ENCODE measurements at regions not wholly inside any gene's neighbourhood (a gene's known extent, or its start where the extent isn't known, plus 50 kb on each side); places are given as distances from the start of the nearest gene placed in this dataset.

DNA sequence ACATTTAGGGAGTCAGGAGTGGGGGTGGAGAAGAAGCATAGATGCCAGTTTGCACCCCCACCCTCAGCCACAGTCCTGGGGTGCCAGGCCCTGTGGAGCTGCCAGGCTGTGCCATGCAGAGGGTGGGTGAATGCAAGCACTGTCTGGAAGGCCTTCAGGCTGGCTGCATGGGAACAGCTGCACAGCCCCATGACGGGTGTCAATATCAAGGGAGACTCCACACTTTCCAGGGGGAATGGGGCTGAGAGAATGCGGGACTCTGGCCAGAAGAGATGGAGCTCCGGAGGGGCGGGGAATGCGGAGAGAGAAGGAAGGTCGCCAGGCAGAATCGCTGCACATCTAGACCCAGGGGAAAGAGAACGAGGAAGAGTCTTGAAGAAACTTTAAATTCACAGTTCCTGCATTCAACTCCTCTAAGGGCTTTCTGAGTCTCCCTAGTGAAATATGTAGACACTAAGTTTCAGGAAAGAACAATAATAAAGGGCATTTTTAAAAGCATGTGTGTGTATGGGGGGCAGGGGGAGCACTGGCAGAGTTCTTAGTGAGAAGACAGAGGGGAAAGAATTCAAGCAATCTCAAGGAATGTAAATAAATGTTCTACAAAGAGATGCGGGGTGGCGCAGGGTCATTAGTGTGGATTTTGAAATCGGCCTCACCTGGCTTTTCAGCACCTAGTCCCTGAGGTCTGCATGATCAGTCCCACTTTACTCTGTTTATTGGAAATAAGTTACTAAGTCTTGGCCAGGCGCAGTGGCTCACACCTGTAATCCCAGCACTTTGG lies 59.1 kb downstream of the BOD1 start:
- Histone ChIP-seq H3K9me3 (ENCODE audit: low read depth) (no peaks in the 10 kb centered on the region), H3K27me3 (no peaks in the 10 kb centered on the region), H3K36me3 (no peaks in the 10 kb centered on the region), H3K4me1 (ENCODE audit: low read depth) (no peaks in the 10 kb centered on the region), H3K4me3 (no peak overlapping the region), H3K27ac (no peak overlapping the region)
- TF ChIP-seq, protein P1, sequence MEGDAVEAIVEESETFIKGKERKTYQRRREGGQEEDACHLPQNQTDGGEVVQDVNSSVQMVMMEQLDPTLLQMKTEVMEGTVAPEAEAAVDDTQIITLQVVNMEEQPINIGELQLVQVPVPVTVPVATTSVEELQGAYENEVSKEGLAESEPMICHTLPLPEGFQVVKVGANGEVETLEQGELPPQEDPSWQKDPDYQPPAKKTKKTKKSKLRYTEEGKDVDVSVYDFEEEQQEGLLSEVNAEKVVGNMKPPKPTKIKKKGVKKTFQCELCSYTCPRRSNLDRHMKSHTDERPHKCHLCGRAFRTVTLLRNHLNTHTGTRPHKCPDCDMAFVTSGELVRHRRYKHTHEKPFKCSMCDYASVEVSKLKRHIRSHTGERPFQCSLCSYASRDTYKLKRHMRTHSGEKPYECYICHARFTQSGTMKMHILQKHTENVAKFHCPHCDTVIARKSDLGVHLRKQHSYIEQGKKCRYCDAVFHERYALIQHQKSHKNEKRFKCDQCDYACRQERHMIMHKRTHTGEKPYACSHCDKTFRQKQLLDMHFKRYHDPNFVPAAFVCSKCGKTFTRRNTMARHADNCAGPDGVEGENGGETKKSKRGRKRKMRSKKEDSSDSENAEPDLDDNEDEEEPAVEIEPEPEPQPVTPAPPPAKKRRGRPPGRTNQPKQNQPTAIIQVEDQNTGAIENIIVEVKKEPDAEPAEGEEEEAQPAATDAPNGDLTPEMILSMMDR (IDR thresholded peaks at IDR 0.05; ENCODE audit: low read depth, low read length), result no peak
- DNase-seq (ENCODE audit: low read depth in 1 of 2, low spot score in 1 of 2), result no peak

DNA sequence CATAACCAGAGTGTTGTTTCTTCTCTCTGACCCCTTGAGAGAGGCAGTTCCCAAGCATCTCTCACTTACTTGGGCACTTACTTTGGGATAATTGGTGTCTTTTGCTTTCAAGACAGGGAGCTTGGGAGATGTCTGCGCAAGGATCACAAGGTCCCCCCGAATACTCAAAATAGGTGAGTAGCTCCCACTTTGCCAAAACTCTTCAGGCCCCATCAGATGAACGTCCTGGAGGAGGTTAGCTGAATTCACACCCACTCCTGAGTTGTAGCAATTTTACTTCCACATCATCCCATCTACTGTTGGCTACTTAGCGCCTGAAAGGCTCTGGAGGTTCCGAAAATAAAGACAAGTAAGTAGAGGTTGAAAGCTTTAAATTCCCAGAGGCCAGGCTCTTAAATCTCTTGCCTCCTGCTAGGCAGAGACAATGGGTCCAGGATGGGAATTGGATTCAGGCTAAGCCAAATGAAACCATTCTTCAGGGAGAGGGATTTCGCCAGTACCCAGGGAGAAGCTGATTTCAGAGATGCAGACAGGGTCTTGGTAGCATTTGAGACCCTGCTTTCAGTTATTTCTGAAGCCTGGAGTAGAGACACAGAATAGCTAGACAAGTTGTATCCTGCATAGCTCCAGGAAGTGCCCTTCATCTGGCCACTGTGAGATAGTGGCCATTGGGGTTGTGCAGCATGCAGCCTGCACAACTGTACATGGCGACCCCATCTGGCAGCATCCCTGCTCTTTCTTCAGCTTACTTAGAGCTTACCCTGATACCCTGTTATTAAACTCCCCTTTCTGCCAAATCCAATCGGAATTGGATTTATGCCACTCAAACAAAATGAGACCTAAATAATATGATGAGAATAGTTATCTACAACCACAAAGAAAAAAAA lies 60.1 kb downstream of the BOD1 start:
- Histone ChIP-seq H3K27me3 (no peaks in the 10 kb centered on the region), H3K27ac (no peak overlapping the region), H3K9me3 (ENCODE audit: low read depth) (no peaks in the 10 kb centered on the region), H3K4me3 (no peak overlapping the region), H3K36me3 (no peaks in the 10 kb centered on the region), H3K4me1 (ENCODE audit: low read depth) (no peaks in the 10 kb centered on the region)
- no peak for DNase-seq (ENCODE audit: low read depth in 1 of 2, low spot score in 1 of 2)
- TF ChIP-seq, protein P1 (IDR thresholded peaks at IDR 0.05; ENCODE audit: low read depth, low read length), result no peak

DNA sequence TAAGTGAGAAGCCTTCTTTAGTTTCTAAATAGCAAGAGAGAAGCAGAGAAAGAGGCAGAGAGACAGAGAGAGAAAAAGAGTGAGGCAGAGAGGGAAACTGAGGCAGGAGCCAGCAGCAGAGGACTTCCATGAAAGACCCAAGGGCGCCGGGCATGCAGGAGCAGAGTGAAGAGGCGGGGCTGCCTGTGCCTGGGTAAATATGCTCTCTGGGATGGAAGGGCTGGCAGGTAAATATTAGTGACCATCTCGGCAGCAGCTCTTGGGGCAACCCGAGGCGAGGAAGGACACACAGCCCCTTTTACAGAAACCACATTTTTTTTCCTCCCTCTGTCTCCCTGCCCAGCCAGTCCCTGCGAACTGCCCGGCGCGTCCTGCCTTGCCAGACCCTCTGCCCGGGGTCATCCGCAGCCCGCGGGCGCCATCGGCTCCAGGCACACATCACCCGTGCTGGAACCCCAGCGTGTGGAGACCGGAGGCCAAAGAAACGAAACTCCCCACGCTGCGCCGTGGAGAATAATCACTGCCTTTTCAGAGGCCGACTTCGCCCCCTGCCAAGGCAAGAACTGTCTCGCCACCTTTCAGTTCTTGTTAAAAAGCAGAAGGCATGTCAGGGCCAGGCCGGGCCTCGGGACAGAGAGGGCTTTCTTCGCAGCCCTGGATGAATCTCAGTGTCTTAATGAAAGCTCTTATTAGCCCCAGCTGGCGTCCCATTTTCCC lies 61.3 kb downstream of the BOD1 start:
- H3K27ac ChIP-seq, result no peak overlapping the region
- no peak for DNase-seq (ENCODE audit: low read depth in 1 of 2, low spot score in 1 of 2)
- H3K4me1 ChIP-seq (ENCODE audit: low read depth), result no peaks in the 10 kb centered on the region
- H3K4me3 ChIP-seq, result no peak overlapping the region
- H3K36me3 ChIP-seq, result no peaks in the 10 kb centered on the region
- TF ChIP-seq, protein P1 (IDR thresholded peaks at IDR 0.05; ENCODE audit: low read depth, low read length), result no peak
- H3K9me3 ChIP-seq (ENCODE audit: low read depth), result no peaks in the 10 kb centered on the region
- H3K27me3 ChIP-seq, result no peaks in the 10 kb centered on the region

DNA sequence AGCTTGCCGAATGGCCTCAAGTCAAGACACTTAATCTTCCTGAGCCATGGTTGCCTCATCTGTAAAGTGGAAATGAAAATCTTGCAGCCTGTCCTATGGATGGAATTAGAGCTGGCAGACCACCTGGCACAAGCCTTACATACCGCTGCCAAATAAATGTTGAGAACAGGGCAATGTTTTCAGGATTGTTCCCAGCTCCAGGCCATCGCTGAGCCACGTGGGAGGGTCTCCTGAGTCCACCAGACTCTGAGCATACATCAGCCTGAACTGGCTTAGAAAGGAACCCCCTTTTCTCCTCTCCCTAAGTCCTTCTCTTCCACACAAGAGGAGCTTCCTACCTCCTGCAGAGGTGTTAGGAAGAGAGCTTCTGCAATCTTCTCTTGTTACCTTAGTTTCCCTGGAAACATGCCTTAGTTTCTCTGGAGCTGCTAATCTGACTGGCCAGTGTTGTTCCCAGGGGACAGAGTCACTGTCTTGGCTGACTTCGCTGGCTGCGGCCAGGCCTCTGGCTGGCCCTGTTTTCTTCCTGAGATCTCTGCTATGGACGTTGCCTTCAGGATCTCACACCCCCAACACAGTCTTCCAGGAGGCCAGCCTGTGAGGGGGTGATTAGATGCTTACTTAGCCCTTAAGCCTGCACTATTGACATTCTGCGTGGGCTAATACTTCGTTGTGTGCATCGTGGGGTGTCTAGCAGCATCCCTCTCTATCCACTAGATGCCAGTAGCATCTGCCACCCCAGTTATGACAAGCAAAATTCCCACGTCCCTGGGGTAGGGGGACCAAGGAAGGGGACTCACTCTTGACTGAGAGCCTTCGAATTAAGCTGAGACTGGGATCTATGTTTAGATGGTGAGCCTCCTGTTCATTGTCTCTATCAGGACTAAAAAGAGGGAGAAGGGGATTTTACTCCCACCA lies 62.2 kb downstream of the BOD1 start:
- H3K4me3 ChIP-seq, result no peak overlapping the region
- no peaks in the 10 kb centered on the region for H3K4me1 ChIP-seq (ENCODE audit: low read depth)
- no peak overlapping the region for H3K27ac ChIP-seq
- TF ChIP-seq, protein P1 (IDR thresholded peaks at IDR 0.05; ENCODE audit: low read depth, low read length), result no peak
- H3K9me3 ChIP-seq (ENCODE audit: low read depth), result no peaks in the 10 kb centered on the region
- DNase-seq (ENCODE audit: low read depth in 1 of 2, low spot score in 1 of 2), result no peak
- H3K27me3 ChIP-seq, result no peaks in the 10 kb centered on the region
- H3K36me3 ChIP-seq, result no peaks in the 10 kb centered on the region

DNA sequence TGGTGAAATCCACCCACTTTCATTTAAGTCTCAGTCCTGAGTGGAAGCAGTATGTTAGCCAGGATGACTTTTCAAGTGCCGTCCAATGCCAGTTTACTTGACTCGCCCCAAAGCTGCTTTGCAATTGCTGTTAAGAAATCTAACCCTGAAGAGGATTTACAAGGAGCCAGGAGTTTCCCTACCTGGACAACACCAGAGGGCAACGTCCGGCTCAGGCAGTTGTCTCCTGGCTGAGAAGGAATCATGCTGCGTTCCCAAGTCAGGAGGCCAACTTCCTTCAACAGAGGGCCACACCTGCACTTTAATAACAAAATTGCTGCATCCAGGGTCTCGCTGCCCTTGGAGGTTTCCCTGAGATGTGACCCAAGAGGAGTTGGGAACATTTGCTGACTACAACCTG lies 65.8 kb downstream of the BOD1 start:
- Histone ChIP-seq H3K9me3 (ENCODE audit: low read depth) (no peaks in the 10 kb centered on the region), H3K27me3 (no peaks in the 10 kb centered on the region), H3K4me1 (ENCODE audit: low read depth) (no peaks in the 10 kb centered on the region), H3K27ac (no peak overlapping the region), H3K36me3 (no peaks in the 10 kb centered on the region), H3K4me3 (no peak overlapping the region)
- DNase-seq (ENCODE audit: low read depth in 1 of 2, low spot score in 1 of 2), result no peak
- TF ChIP-seq, protein P1 (IDR thresholded peaks at IDR 0.05; ENCODE audit: low read depth, low read length), result no peak
